ENCODE measurements at regions not wholly inside any gene's neighbourhood (a gene's known extent, or its start where the extent isn't known, plus 50 kb on each side); places are given as distances from the start of the nearest gene placed in this dataset.

- no peak for TF ChIP-seq REST (IDR thresholded peaks at IDR 0.05)
- TF ChIP-seq CEBPB (IDR thresholded peaks at IDR 0.05), result no peak
- TF ChIP-seq CTCF (IDR thresholded peaks at IDR 0.05), result no peak
- TF ChIP-seq FOSL2 (IDR thresholded peaks at IDR 0.05), result no peak
- no peak for TF ChIP-seq FOSL2 (CRISPR knock-in tag; IDR thresholded peaks at IDR 0.05)
- no peak for TF ChIP-seq RFX5 (IDR thresholded peaks at IDR 0.05)
These were observed 119.3 kb downstream of the TMCO5A start for GRCh38 chr15:38053776-38054175.
